PC-9 (cell line): ENCODE measurements at regions not wholly inside any gene's neighbourhood (a gene's known extent, or its start where the extent isn't known, plus 50 kb on each side); places are given as distances from the start of the nearest gene placed in this dataset.

Source experiments
- BruUV-seq: library from RNA; stranded (reverse); fragments of 400-500 nt; replicated peaks from 2 replicates; lab custom pipeline; 2021; lab: Mats Ljungman, UMichigan
- CTCF ChIA-PET: fragments of 300-600 bp; sonication (Branson Sonifier 250); formaldehyde crosslinking; loops from one replicate; lab custom pipeline; 2022; ENCODE audit warnings: antibody characterized with exemption; lab: Charles Lee
- POLR2A ChIA-PET: fragments of 300-600 bp; sonication (Branson Sonifier 250); formaldehyde crosslinking; loops from one replicate; lab custom pipeline; 2022; ENCODE audit warnings: antibody characterized with exemption; ENCODE audit not compliant: unreplicated experiment; lab: Charles Lee
- DNase-seq, 2 experiments: peaks; one replicate each; pipeline versions ENCODE4 v3.0.0 to v3.0.0-alpha.2; 2015 to 2022; ENCODE audit warnings: mixed read lengths in 1 of 2
- H2AFZ ChIP-seq: fragments of 200-600 bp; sonication (generic); 2 replicates; pipeline ENCODE4 v1.8.1; 2017; ENCODE audit warnings: antibody characterized with exemption
- H3F3A ChIP-seq: fragments of 200-600 bp; sonication (generic); 2 replicates; pipeline ENCODE4 v1.8.1; 2017; ENCODE audit warnings: antibody characterized with exemption, mild to moderate bottlenecking, low read depth; ENCODE audit not compliant: insufficient read depth
- H3K27ac ChIP-seq: fragments of 200-600 bp; sonication (generic); 2 replicates; pipeline ENCODE4 v1.6.1; 2016; ENCODE audit warnings: mixed run types
- H3K27me3 ChIP-seq: fragments of 200-600 bp; sonication (generic); 2 replicates; pipeline ENCODE4 v1.6.1; 2016; ENCODE audit warnings: low read depth, mixed run types; ENCODE audit not compliant: insufficient read depth
- H3K36me3 ChIP-seq: fragments of 200-600 bp; sonication (generic); 2 replicates; pipeline ENCODE4 v1.6.1; 2016; ENCODE audit warnings: low read depth, mixed run types
- H3K4me1 ChIP-seq: fragments of 200-600 bp; sonication (generic); replicated peaks from 2 replicates; pipeline ENCODE4 v1.6.1; 2016; ENCODE audit warnings: mixed run types; ENCODE audit not compliant: insufficient read depth
- H3K4me2 ChIP-seq: fragments of 200-600 bp; sonication (generic); 2 replicates; pipeline ENCODE4 v1.6.1; 2017; ENCODE audit warnings: mixed run types
- H3K4me3 ChIP-seq: fragments of 200-600 bp; sonication (generic); 2 replicates; pipeline ENCODE4 v1.6.1; 2016; ENCODE audit warnings: mixed run types
- H3K79me2 ChIP-seq: fragments of 200-600 bp; sonication (generic); 2 replicates; pipeline ENCODE4 v1.6.1; 2017; ENCODE audit warnings: low read depth, mixed run types
- H3K9me2 ChIP-seq: fragments of 200-600 bp; sonication (generic); 2 replicates; pipeline ENCODE4 v1.8.1; 2017; ENCODE audit warnings: mild to moderate bottlenecking; ENCODE audit not compliant: insufficient read depth
- H3K9me3 ChIP-seq: fragments of 200-600 bp; sonication (generic); 2 replicates; pipeline ENCODE4 v1.8.1; 2016; ENCODE audit warnings: low read depth; ENCODE audit not compliant: insufficient read depth
- H4K20me1 ChIP-seq: fragments of 200-600 bp; sonication (generic); 2 replicates; pipeline ENCODE4 v1.8.1; 2017; ENCODE audit not compliant: insufficient read depth
- EZH2 ChIP-seq: fragments of 200-600 bp; sonication (generic); IDR thresholded peaks from 2 replicates; pipeline ENCODE4 v1.8.0; 2017; ENCODE audit warnings: antibody characterized with exemption, low read depth
- intact Hi-C: fragments of 100-400 bp; cut with micrococcal nuclease; formaldehyde crosslinking; loops from one replicate; pipeline ENCODE4 v1.10.0; 2022; ENCODE audit not compliant: unreplicated experiment
- TF ChIP-seq, protein P1 (sequence below): fragments of 200-600 bp; sonication (generic); conservative IDR thresholded peaks from 2 replicates; pipeline ENCODE4 v1.6.1; 2017; ENCODE audit warnings: mixed run types, antibody characterized with exemption, mild to moderate bottlenecking, moderate library complexity

DNA sequence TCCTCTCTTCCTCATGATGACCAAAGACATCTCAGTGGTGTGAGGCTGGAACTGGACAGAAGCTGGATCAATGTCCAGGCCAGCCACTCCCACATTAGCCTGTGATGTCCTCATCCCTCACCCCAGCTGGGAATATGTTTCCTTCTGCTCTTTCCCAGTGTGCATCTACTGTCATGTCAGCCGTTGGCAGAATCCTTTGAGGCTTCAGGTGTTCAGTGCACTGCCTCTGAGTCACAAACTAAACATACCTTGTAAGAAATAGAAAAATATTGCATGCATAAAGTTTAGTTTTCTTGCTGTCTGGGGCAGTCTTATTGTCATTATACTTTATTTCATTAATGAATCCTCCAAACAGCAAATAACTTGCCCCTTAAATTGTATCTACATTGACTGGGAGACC lies 161.6 kb upstream of the RASGRP1 start:
- CTCF ChIA-PET = no interaction called here
- Histone ChIP-seq H3K9me2 (no peaks in the 10 kb centered on the region), H2AFZ (no peak overlapping the region), H3K4me1 (no peaks in the 10 kb centered on the region), H3F3A (no peaks in the 10 kb centered on the region), H3K27ac (no peak overlapping the region), H3K79me2 (no peaks in the 10 kb centered on the region), H3K9me3 (no peaks in the 10 kb centered on the region), H3K4me3 (no peak overlapping the region), H4K20me1 (no peaks in the 10 kb centered on the region), H3K27me3 (no peaks in the 10 kb centered on the region), H3K4me2 (no peak overlapping the region), H3K36me3 (no peaks in the 10 kb centered on the region)
- BruUV-seq = no TSS peak
- intact Hi-C loops = no loop called here
- DNase-seq = no peak
- TF ChIP-seq, protein P1, sequence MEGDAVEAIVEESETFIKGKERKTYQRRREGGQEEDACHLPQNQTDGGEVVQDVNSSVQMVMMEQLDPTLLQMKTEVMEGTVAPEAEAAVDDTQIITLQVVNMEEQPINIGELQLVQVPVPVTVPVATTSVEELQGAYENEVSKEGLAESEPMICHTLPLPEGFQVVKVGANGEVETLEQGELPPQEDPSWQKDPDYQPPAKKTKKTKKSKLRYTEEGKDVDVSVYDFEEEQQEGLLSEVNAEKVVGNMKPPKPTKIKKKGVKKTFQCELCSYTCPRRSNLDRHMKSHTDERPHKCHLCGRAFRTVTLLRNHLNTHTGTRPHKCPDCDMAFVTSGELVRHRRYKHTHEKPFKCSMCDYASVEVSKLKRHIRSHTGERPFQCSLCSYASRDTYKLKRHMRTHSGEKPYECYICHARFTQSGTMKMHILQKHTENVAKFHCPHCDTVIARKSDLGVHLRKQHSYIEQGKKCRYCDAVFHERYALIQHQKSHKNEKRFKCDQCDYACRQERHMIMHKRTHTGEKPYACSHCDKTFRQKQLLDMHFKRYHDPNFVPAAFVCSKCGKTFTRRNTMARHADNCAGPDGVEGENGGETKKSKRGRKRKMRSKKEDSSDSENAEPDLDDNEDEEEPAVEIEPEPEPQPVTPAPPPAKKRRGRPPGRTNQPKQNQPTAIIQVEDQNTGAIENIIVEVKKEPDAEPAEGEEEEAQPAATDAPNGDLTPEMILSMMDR = no peak
- TF ChIP-seq EZH2 = no peak
- POLR2A ChIA-PET = no interaction called here

GRCh38 chr15:38733331-38733730 lies 168.7 kb upstream of the RASGRP1 start:
- no peaks in the 10 kb centered on the region for H3K4me1 ChIP-seq
- H3K4me3 ChIP-seq = no peak overlapping the region
- no peak overlapping the region for H3K27ac ChIP-seq
- no peaks in the 10 kb centered on the region for H4K20me1 ChIP-seq
- H3K9me3 ChIP-seq = no peaks in the 10 kb centered on the region
- H3K79me2 ChIP-seq = no peaks in the 10 kb centered on the region
- POLR2A ChIA-PET = interaction anchor here (0.6 kb wide), 1 partner anchor 327 kb away, joined by 4 read pairs; no protein-coding TSS in a partner anchor
- no peak overlapping the region for H3K4me2 ChIP-seq
- no peak for DNase-seq
- H3K9me2 ChIP-seq = no peaks in the 10 kb centered on the region
- no peaks in the 10 kb centered on the region for H3K27me3 ChIP-seq
- intact Hi-C loops = no loop called here
- H2AFZ ChIP-seq = no peak overlapping the region
- no TSS peak for BruUV-seq
- H3F3A ChIP-seq = no peaks in the 10 kb centered on the region
- CTCF ChIA-PET = no interaction called here
- TF ChIP-seq, protein P1 = no peak
- no peak for TF ChIP-seq EZH2
- H3K36me3 ChIP-seq = no peaks in the 10 kb centered on the region

GRCh38 chr15:38740206-38740605 lies 175.6 kb upstream of the RASGRP1 start:
- TF ChIP-seq, protein P1 = no peak
- no peak for TF ChIP-seq EZH2
- Histone ChIP-seq H3K4me1 (no peaks in the 10 kb centered on the region), H3K79me2 (no peaks in the 10 kb centered on the region), H3K9me3 (no peaks in the 10 kb centered on the region), H2AFZ (no peak overlapping the region), H3K27ac (no peak overlapping the region), H3K36me3 (no peaks in the 10 kb centered on the region), H3K9me2 (no peaks in the 10 kb centered on the region), H3F3A (no peaks in the 10 kb centered on the region), H3K27me3 (no peaks in the 10 kb centered on the region), H4K20me1 (no peaks in the 10 kb centered on the region), H3K4me3 (no peak overlapping the region), H3K4me2 (no peak overlapping the region)
- DNase-seq = no peak
- CTCF ChIA-PET = no interaction called here
- intact Hi-C loops = no loop called here
- POLR2A ChIA-PET = interaction anchor here (0.6 kb wide), 1 partner anchor 1308 kb away, joined by 3 read pairs; no protein-coding TSS in a partner anchor
- no TSS peak for BruUV-seq
